Mesothelial cell of epicardium (in vitro differentiated cells): ENCODE measurements at regions not wholly inside any gene's neighbourhood (a gene's known extent, or its start where the extent isn't known, plus 50 kb on each side); places are given as distances from the start of the nearest gene placed in this dataset.
A peak's percentile ranks its signal among the peaks of the same experiment; 100 is the strongest.

Experiments
- DNase-seq, 2 experiments: peaks; one replicate each; pipeline ENCODE4 v3.0.0; 2021; ENCODE audit warnings: low spot score in 2 of 2; ENCODE audit not compliant: unreplicated experiment in 2 of 2
- H3K27ac Mint-ChIP-seq: 2 replicates; pipeline ENCODE4 v1.8.0; 2021; ENCODE audit warnings: mixed read lengths
- H3K27me3 Mint-ChIP-seq: 2 replicates; pipeline ENCODE4 v1.8.0; 2021; ENCODE audit warnings: low read depth, mixed read lengths
- H3K36me3 Mint-ChIP-seq: 2 replicates; pipeline ENCODE4 v1.8.0; 2021; ENCODE audit warnings: mixed read lengths
- H3K4me1 Mint-ChIP-seq: 2 replicates; pipeline ENCODE4 v1.8.0; 2021; ENCODE audit warnings: mixed read lengths
- H3K4me3 Mint-ChIP-seq: 2 replicates; pipeline ENCODE4 v1.8.0; 2021; ENCODE audit warnings: mild to moderate bottlenecking, moderate library complexity, mixed read lengths
- H3K9me3 Mint-ChIP-seq: 2 replicates; pipeline ENCODE4 v1.8.0; 2021; ENCODE audit warnings: mixed read lengths
- TF ChIP-seq, protein P1 (sequence below): fragments of 200-600 bp; sonication (generic); IDR thresholded peaks from one replicate; pipeline ENCODE4 v1.5.0; 2021; ENCODE audit warnings: antibody characterized with exemption; ENCODE audit not compliant: unreplicated experiment

DNA sequence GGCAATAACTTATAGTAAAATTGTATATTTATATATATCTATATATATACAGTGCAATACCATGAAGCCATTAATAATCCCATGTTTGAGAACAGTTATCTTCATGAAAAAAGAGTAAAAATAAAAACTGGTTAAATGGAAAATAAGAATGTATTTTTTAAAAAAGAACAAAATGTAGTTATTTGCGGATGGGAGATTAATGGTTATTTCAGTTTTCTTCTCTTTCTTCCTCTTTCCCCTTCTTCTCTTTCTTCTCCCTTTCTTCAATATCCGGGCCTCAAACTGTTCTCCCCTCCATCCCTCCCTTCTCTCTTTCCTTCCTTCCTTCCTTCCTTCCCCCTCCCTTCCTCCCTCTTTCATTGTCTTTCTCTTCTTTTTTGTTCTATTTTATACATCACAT is 1301.7 kb upstream of the IGFBP7 start:
- TF ChIP-seq, protein P1, sequence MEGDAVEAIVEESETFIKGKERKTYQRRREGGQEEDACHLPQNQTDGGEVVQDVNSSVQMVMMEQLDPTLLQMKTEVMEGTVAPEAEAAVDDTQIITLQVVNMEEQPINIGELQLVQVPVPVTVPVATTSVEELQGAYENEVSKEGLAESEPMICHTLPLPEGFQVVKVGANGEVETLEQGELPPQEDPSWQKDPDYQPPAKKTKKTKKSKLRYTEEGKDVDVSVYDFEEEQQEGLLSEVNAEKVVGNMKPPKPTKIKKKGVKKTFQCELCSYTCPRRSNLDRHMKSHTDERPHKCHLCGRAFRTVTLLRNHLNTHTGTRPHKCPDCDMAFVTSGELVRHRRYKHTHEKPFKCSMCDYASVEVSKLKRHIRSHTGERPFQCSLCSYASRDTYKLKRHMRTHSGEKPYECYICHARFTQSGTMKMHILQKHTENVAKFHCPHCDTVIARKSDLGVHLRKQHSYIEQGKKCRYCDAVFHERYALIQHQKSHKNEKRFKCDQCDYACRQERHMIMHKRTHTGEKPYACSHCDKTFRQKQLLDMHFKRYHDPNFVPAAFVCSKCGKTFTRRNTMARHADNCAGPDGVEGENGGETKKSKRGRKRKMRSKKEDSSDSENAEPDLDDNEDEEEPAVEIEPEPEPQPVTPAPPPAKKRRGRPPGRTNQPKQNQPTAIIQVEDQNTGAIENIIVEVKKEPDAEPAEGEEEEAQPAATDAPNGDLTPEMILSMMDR = no peak
- no peaks in the 10 kb centered on the region for H3K36me3 Mint-ChIP-seq
- no peaks in the 10 kb centered on the region for H3K27me3 Mint-ChIP-seq
- H3K4me1 Mint-ChIP-seq = peaks cover 13% of the 10 kb centered on the region
- H3K9me3 Mint-ChIP-seq = no peaks in the 10 kb centered on the region
- no peak for DNase-seq
- H3K27ac Mint-ChIP-seq = no peak overlapping the region
- no peak overlapping the region for H3K4me3 Mint-ChIP-seq

DNA sequence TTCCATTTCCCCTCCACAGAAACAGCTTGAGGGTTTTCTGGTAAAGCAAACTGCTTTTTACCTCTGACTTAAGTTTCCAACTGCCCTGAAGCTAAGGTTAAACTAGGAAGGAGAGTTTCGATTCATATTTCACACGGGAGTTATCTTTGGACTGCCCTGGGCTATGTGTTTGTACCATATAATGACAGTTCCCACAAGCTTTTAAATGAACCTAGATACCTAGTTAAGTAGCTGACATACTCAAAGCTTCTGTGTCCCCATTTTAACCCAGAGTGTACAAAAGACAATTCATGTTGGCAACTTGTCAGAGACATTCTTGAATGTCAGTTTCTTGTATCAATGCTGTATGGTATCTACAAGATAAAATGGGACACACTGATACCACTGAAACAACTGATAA is 1296.6 kb upstream of the IGFBP7 start:
- no peaks in the 10 kb centered on the region for H3K27me3 Mint-ChIP-seq
- TF ChIP-seq, protein P1 = no peak
- H3K4me3 Mint-ChIP-seq = no peak overlapping the region
- H3K36me3 Mint-ChIP-seq = peaks cover 16% of the 10 kb centered on the region
- peaks cover 13% of the 10 kb centered on the region for H3K4me1 Mint-ChIP-seq
- H3K27ac Mint-ChIP-seq = peak overlapping the region; percentile 19
- DNase-seq = no peak
- peaks cover 27% of the 10 kb centered on the region for H3K9me3 Mint-ChIP-seq

DNA sequence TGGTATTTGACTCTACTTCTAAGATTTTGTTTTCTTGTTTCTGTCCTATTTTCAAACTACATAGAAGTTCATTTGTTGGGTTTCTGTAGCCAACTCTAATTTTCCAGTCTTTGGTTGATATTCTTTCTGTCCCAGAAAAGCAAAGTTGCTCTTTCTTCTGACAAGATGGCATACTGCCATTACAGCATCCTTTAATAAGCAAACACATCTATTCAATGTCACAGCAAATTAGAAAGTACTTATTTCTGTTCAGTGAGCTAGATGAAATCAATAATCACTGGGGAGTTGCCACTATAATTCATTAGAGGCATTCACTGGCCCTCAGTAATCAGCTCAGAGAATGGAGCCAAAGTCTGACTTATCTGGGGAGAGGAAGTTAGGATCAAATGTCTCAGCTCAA is 1258.0 kb upstream of the IGFBP7 start:
- DNase-seq = no peak
- Mint-ChIP-seq H3K4me3 (no peak overlapping the region), H3K27me3 (no peaks in the 10 kb centered on the region), H3K27ac (no peak overlapping the region), H3K9me3 (peaks cover 25% of the 10 kb centered on the region), H3K36me3 (no peaks in the 10 kb centered on the region), H3K4me1 (peaks cover 10% of the 10 kb centered on the region)
- TF ChIP-seq, protein P1 = no peak

DNA sequence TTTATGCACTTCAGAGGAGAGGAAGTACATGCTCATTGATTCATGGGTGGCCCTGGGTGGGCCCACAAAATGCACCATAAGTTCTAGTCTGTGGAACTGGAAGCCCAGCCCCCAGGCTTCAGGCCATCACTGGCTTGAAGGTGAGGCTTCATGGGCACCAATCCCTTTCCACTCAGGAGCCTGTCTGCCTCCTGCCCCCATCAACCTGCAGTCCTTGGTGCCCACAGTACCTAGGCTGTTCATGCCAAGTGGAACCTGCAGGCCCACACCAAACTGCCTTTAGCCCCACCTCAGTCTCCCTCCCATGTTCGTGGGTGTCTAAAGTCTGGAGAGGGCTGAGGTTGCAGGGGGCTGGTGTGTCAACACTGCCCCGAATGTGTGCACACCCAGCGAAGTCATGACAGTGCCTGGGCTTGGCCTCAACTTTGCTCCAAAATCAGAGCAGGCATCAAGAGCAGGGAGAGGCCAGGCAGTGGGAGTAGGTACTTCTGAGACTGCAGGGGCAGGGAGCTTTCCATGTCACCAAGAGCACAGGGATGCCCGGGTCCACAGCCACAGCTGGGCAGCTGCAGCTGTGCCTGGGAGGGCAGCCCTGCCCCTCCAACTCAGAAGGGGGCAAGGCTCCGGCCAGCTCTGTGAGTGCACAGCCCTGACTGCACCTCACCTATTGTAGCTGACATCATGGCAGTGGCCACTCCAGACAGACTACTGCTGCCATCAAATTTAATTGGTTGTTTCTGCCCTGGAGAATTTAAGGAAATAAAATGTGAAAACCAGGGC is 1250.4 kb upstream of the IGFBP7 start:
- Mint-ChIP-seq H3K9me3 (peaks cover 49% of the 10 kb centered on the region), H3K27me3 (no peaks in the 10 kb centered on the region), H3K4me1 (peaks cover 4% of the 10 kb centered on the region), H3K4me3 (no peak overlapping the region), H3K27ac (no peak overlapping the region), H3K36me3 (peaks cover 13% of the 10 kb centered on the region)
- TF ChIP-seq, protein P1 = no peak
- no peak for DNase-seq

DNA sequence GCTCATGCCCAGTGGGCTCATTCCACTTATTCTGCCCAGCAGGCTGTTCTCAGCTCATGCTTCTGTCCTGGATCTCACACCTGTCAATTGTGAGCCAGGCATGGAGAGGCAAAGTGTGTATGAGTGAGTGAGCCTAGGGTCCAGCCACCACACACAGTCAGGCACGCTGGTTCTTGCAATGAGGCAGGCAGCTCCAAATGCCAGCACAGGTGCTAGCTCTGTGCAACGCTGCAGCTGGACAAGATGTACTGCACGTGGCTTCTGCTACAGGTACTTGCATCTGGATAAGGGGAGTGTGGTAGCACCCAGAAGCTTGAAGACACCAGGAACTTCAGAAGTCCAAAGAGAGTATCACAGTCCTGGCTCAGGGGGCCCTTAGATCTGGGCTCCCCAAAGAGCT is 1249.4 kb upstream of the IGFBP7 start:
- Mint-ChIP-seq H3K9me3 (peaks cover 49% of the 10 kb centered on the region), H3K4me3 (no peak overlapping the region), H3K4me1 (peaks cover 4% of the 10 kb centered on the region), H3K27ac (no peak overlapping the region), H3K36me3 (peaks cover 13% of the 10 kb centered on the region), H3K27me3 (no peaks in the 10 kb centered on the region)
- DNase-seq = no peak
- TF ChIP-seq, protein P1 = no peak
